ENCODE measurements at regions not wholly inside any gene's neighbourhood (a gene's known extent, or its start where the extent isn't known, plus 50 kb on each side); places are given as distances from the start of the nearest gene placed in this dataset.

DNA sequence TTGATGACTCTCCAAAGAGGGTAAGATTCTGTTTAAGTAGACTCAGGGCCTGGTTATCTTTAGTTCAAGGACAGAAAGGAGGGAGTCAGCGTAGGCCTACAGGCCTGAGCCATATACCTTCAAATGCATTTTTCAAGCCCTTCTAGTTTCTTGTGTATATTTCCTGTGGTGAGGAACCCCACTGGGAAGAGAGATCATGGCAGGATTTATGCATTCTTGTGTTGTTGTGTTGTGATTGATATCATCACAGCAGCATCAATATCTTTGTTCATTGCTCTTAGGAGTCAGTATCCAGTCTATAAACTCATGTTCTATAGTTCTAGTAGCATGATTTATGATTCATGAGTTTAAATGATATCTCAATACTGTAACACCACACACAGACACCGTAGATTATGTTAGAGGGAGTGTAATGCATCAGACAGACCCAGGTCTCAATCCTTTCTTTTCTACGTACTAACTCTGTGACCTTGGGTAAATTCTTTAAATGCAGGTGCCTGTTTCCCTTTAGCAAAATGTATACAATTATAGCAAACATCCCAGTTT is 427.5 kb downstream of the PDCD6IP start:
- TF ChIP-seq POLR2A (IDR thresholded peaks at IDR 0.05), result no peak
- TF ChIP-seq, protein P1, sequence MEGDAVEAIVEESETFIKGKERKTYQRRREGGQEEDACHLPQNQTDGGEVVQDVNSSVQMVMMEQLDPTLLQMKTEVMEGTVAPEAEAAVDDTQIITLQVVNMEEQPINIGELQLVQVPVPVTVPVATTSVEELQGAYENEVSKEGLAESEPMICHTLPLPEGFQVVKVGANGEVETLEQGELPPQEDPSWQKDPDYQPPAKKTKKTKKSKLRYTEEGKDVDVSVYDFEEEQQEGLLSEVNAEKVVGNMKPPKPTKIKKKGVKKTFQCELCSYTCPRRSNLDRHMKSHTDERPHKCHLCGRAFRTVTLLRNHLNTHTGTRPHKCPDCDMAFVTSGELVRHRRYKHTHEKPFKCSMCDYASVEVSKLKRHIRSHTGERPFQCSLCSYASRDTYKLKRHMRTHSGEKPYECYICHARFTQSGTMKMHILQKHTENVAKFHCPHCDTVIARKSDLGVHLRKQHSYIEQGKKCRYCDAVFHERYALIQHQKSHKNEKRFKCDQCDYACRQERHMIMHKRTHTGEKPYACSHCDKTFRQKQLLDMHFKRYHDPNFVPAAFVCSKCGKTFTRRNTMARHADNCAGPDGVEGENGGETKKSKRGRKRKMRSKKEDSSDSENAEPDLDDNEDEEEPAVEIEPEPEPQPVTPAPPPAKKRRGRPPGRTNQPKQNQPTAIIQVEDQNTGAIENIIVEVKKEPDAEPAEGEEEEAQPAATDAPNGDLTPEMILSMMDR (IDR thresholded peaks at IDR 0.05), result no peak

Measured in Peyer's patch (tissue), 4 donors.